IMR-90 (cell line): ENCODE measurements at regions not wholly inside any gene's neighbourhood (a gene's known extent, or its start where the extent isn't known, plus 50 kb on each side); places are given as distances from the start of the nearest gene placed in this dataset.

Source experiments
- ATAC-seq: fragments of 200-7000 bp; cut with Tn5 transposase; 2 replicates; pipeline ENCODE4 v1.9.1; 2020; ENCODE audit warnings: low read depth, mild to moderate bottlenecking, moderate library complexity
- BruUV-seq: library from RNA; stranded (reverse); fragments of 400-500 nt; replicated peaks from 2 replicates; lab custom pipeline; 2021; lab: Mats Ljungman, UMichigan
- CTCF ChIA-PET: fragments of 300-600 bp; formaldehyde crosslinking; extraction: SDS; loops from one replicate; lab custom pipeline; 2021; ENCODE audit warnings: antibody characterized with exemption; lab: Yijun Ruan, JAX
- POLR2A ChIA-PET: fragments of 300-600 bp; sonication (Branson Sonifier 250); formaldehyde crosslinking; loops from one replicate; lab custom pipeline; 2022; ENCODE audit warnings: antibody characterized with exemption; ENCODE audit not compliant: unreplicated experiment; lab: Charles Lee
- DNase-seq: peaks from one replicate; pipeline ENCODE4 v3.0.0; 2013
- H2AFZ ChIP-seq: replicated peaks from 2 replicates; pipeline ENCODE3; 2013; ENCODE audit warnings: low read length, mild to moderate bottlenecking; ENCODE audit not compliant: poor library complexity
- H2AK5ac ChIP-seq: 2 replicates; pipeline ENCODE4 v1.6.1; 2013; ENCODE audit warnings: low read depth, low read length, inconsistent platforms
- H2AK9ac ChIP-seq: replicated peaks from 2 replicates; pipeline ENCODE3; 2013; ENCODE audit warnings: mild to moderate bottlenecking, low read depth, low read length, moderate library complexity; ENCODE audit not compliant: poor library complexity
- H2BK120ac ChIP-seq: 2 replicates; pipeline ENCODE4 v1.6.1; 2013; ENCODE audit warnings: low read depth, low read length, inconsistent platforms
- H2BK15ac ChIP-seq: 3 replicates; pipeline ENCODE4 v1.6.1; 2013; ENCODE audit warnings: low read depth, low read length, inconsistent platforms
- H2BK20ac ChIP-seq: 2 replicates; pipeline ENCODE4 v1.6.1; 2013; ENCODE audit warnings: low read depth, mild to moderate bottlenecking, inconsistent platforms, low read length, moderate library complexity
- H2BK5ac ChIP-seq: 2 replicates; pipeline ENCODE4 v1.6.1; 2013; ENCODE audit warnings: mild to moderate bottlenecking, low read depth, low read length, inconsistent platforms; ENCODE audit not compliant: poor library complexity, severe bottlenecking
- H3K14ac ChIP-seq: replicated peaks from 2 replicates; pipeline ENCODE4 v1.6.1; 2013; ENCODE audit warnings: low read depth, low read length, inconsistent platforms
- H3K18ac ChIP-seq: 2 replicates; pipeline ENCODE4 v1.6.1; 2013; ENCODE audit warnings: low read depth, low read length, control low read depth
- H3K23ac ChIP-seq: 2 replicates; pipeline ENCODE4 v1.6.1; 2013; ENCODE audit warnings: low read depth, low read length, inconsistent platforms
- H3K27ac ChIP-seq: 2 replicates; pipeline ENCODE4 v1.5.1; 2013; ENCODE audit warnings: mild to moderate bottlenecking, control low read depth, low read length; ENCODE audit not compliant: insufficient read depth
- H3K27me3 ChIP-seq: 2 replicates; pipeline ENCODE4 v1.6.1; 2013; ENCODE audit warnings: low read length; ENCODE audit not compliant: control insufficient read depth, insufficient read depth
- H3K36me3 ChIP-seq: 2 replicates; pipeline ENCODE4 v1.6.1; 2013; ENCODE audit warnings: low read length, mixed read lengths; ENCODE audit not compliant: control insufficient read depth, insufficient read depth
- H3K4ac ChIP-seq: 2 replicates; pipeline ENCODE4 v1.6.1; 2013; ENCODE audit warnings: low read depth, low read length, inconsistent platforms
- H3K4me1 ChIP-seq: 2 replicates; pipeline ENCODE4 v1.6.1; 2013; ENCODE audit warnings: low read length, mixed read lengths; ENCODE audit not compliant: control insufficient read depth, insufficient read depth
- H3K4me2 ChIP-seq: 2 replicates; pipeline ENCODE4 v1.6.1; 2013; ENCODE audit warnings: low read depth, mild to moderate bottlenecking, control low read depth, low read length, moderate library complexity
- H3K4me3 ChIP-seq: 2 replicates; pipeline ENCODE4 v1.5.1; 2013; ENCODE audit warnings: low read depth, mild to moderate bottlenecking, control low read depth, low read length, moderate library complexity; ENCODE audit not compliant: insufficient read depth
- H3K56ac ChIP-seq: 2 replicates; pipeline ENCODE4 v1.6.1; 2013; ENCODE audit warnings: low read length, inconsistent platforms; ENCODE audit not compliant: insufficient read depth; ENCODE audit errors: extremely low read depth
- H3K79me1 ChIP-seq, 2 experiments: 2 replicates each; pipeline ENCODE4 v1.6.1; 2013; ENCODE audit warnings: low read length in 2 of 2, inconsistent platforms in 1 of 2, low read depth in 1 of 2
- H3K9ac ChIP-seq: 2 replicates; pipeline ENCODE4 v1.6.1; 2013; ENCODE audit warnings: low read depth, low read length, control low read depth
- H3K9me1 ChIP-seq: 2 replicates; pipeline ENCODE4 v1.6.1; 2013; ENCODE audit warnings: low read length, inconsistent platforms; ENCODE audit not compliant: insufficient read depth
- H3K9me3 ChIP-seq: 2 replicates; pipeline ENCODE4 v1.6.1; 2013; ENCODE audit warnings: low read length; ENCODE audit not compliant: control insufficient read depth, insufficient read depth
- H4K20me1 ChIP-seq: 2 replicates; pipeline ENCODE4 v1.6.1; 2013; ENCODE audit warnings: low read length, inconsistent platforms; ENCODE audit not compliant: insufficient read depth
- H4K5ac ChIP-seq: 2 replicates; pipeline ENCODE4 v1.6.1; 2013; ENCODE audit warnings: mild to moderate bottlenecking, low read depth, low read length, control low read depth
- H4K8ac ChIP-seq, 2 experiments: 2 replicates each; pipeline ENCODE4 v1.6.1; 2013; ENCODE audit warnings: low read depth in 2 of 2, low read length in 2 of 2, control low read depth in 1 of 2, inconsistent platforms in 1 of 2
- H4K91ac ChIP-seq: 2 replicates; pipeline ENCODE4 v1.6.1; 2013; ENCODE audit warnings: low read depth, low read length, inconsistent platforms; ENCODE audit not compliant: insufficient read depth
- BHLHE40 ChIP-seq: fragments of 150-350 bp; IDR thresholded peaks from 2 replicates; pipeline ENCODE4 v1.6.1; 2016; ENCODE audit warnings: mild to moderate bottlenecking, low read depth, low read length
- CEBPB ChIP-seq: IDR thresholded peaks from 2 replicates; pipeline ENCODE4 v1.6.1; 2012; ENCODE audit warnings: low read depth, low read length, improper control_type of control experiment
- CHD1 ChIP-seq: IDR thresholded peaks from 2 replicates; pipeline ENCODE4 v1.6.1; 2012; ENCODE audit warnings: low read depth, low read length, improper control_type of control experiment
- MAZ ChIP-seq: IDR thresholded peaks from 2 replicates; pipeline ENCODE4 v1.6.1; 2012; ENCODE audit warnings: low read depth, mild to moderate bottlenecking, low read length, improper control_type of control experiment, moderate library complexity, borderline replicate concordance
- RFX5 ChIP-seq: IDR thresholded peaks from 2 replicates; pipeline ENCODE4 v1.8.0; 2012; ENCODE audit warnings: low read depth, mild to moderate bottlenecking, low read length, moderate library complexity
- whole genome bisulfite sequencing, 2 experiments: methylation state at CpG; one replicate each; pipeline versions ENCODE4 v1.1.5 to v1.1.7; 2013; ENCODE audit warnings: missing lambda C conversion rate in 2 of 2; ENCODE audit not compliant: insufficient read length in 1 of 2; ENCODE audit errors: extremely low coverage in 2 of 2; 5-methylcytosine and 5-hydroxymethylcytosine counted together
- dilution Hi-C: fragments of 300-500 bp; cut with HindIII; formaldehyde crosslinking; loops from one replicate; pipeline ENCODE4 v1.14.3; 2018; ENCODE audit warnings: low sequenced_read_pairs; ENCODE audit not compliant: unreplicated experiment
- in situ Hi-C: fragments of 300-500 bp; cut with MboI; formaldehyde crosslinking; loops from 3 replicates; pipeline ENCODE4 v1.14.3; 2019; ENCODE audit warnings: low sequenced_read_pairs, inconsistent platforms, mixed read lengths
- intact Hi-C: fragments of 100-400 bp; cut with micrococcal nuclease; formaldehyde crosslinking; loops from 2 replicates; pipeline ENCODE4 v1.10.0; 2022

DNA sequence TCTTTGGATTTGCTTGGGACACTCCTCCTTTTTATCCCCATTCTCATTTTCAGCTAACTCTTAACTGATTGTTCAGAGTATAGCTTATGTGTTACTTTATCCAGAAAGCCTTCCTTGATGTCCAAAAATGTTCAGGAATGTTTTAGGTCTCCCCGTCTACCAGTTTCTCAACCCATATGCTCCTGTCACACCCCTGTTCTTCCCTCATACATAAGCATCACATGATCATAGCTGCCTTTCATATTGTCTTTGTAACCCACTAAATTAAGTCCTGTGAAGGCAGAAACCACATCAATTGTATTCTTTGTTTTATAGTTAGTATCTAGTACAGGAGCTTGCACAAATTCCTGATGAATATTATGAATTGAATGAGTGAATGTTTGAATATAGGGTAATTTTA is 321.9 kb upstream of the ACTBL2 start:
- Histone ChIP-seq H3K23ac (no peak overlapping the region; the same call in 1 of the 2 replicates), H3K4me2 (no peak overlapping the region), H3K4ac (peak overlapping the region; percentile 29; the same call in 1 of the 2 replicates), H2AK9ac (no peak overlapping the region), H2AFZ (no peak overlapping the region), H2BK20ac (peak overlapping the region; percentile 28; the same call in 1 of the 2 replicates), H3K9me1 (no peaks in the 10 kb centered on the region), H2AK5ac (no peak overlapping the region), H4K20me1 (no peaks in the 10 kb centered on the region), H3K18ac (peak overlapping the region; percentile 63; the same call in 1 of the 2 replicates), H2BK5ac (no peak overlapping the region), H2BK120ac (no peak overlapping the region), H4K91ac (no peak overlapping the region), H3K14ac (no peak overlapping the region), H3K79me1 (no peaks in the 10 kb centered on the region), H4K5ac (peak overlapping the region; percentile 67; the same call in 1 of the 2 replicates), H3K27me3 (no peaks in the 10 kb centered on the region), H3K27ac (no peak overlapping the region), H3K9ac (no peak overlapping the region), H3K4me3 (no peak overlapping the region), H3K9me3 (no peaks in the 10 kb centered on the region), H3K36me3 (no peaks in the 10 kb centered on the region), H3K4me1 (peaks cover 4% of the 10 kb centered on the region; the same call in 1 of the 2 replicates), H3K56ac (no peak overlapping the region), H4K8ac (no peak overlapping the region; a peak in 1 of 4 replicates), H2BK15ac (0 out of 3 replicates have a peak overlapping the region, but pooled peaks have one; percentile 8)
- TF ChIP-seq BHLHE40 = no peak
- no peak for TF ChIP-seq CEBPB
- TF ChIP-seq RFX5 = no peak
- TF ChIP-seq CHD1 = no peak
- no peak for TF ChIP-seq MAZ
- intact Hi-C loops (no loop called here), dilution Hi-C loops (no loop called here), in situ Hi-C loops (no loop called here)
- BruUV-seq = no TSS peak
- no peak for ATAC-seq
- POLR2A ChIA-PET = no interaction called here
- WGBS, 2 experiments = 100% methylated on average over 1 of the region's 1 CpG; no CpG with 5 or more reads in 1 of the 2 experiments
- no peak for DNase-seq
- CTCF ChIA-PET = no interaction called here
